ENCODE measurements at regions not wholly inside any gene's neighbourhood (a gene's known extent, or its start where the extent isn't known, plus 50 kb on each side); places are given as distances from the start of the nearest gene placed in this dataset.
"Not testable (repeated sequence)": the region's sequence is repeated elsewhere in the genome, so short reads cannot be mapped to it uniquely, and the experiment has no call there.

GRCh38 chr1:65064981-65065380 lies 83.0 kb upstream of the AK4 start:
- DNase-seq = no peak

- DNase-seq = no peak
Measured at GRCh38 chr1:65065524-65066418, 82.2 kb upstream of the AK4 start.

GRCh38 chr1:65066419-65066765 lies 81.6 kb upstream of the AK4 start:
- DNase-seq = no peak

GRCh38 chr1:65066766-65067490 lies 81.1 kb upstream of the AK4 start:
- DNase-seq = no peak

- peak; percentile 89 for DNase-seq
Measured at GRCh38 chr1:65067491-65068201, 80.4 kb upstream of the AK4 start.

- peak; percentile 49 for DNase-seq
Measured at GRCh38 chr1:65068202-65069010, 79.6 kb upstream of the AK4 start.

GRCh38 chr1:65069011-65069565 lies 78.9 kb upstream of the AK4 start:
- DNase-seq = no peak

GRCh38 chr1:65072845-65073244 lies 75.2 kb upstream of the AK4 start:
- DNase-seq = no peak

- peak; percentile 63 for DNase-seq
Measured at GRCh38 chr1:65075123-65075976, 72.7 kb upstream of the AK4 start.

- DNase-seq = no peak
Measured at GRCh38 chr1:65077369-65077768, 70.6 kb upstream of the AK4 start.

GRCh38 chr1:65079941-65080340 lies 68.1 kb upstream of the AK4 start:
- DNase-seq = no peak

GRCh38 chr1:65082346-65083040 lies 65.5 kb upstream of the AK4 start:
- DNase-seq = no peak

- no peak for DNase-seq
Measured at GRCh38 chr1:65083263-65083896, 64.6 kb upstream of the AK4 start.

GRCh38 chr1:65084066-65084465 lies 63.9 kb upstream of the AK4 start:
- no peak for DNase-seq

GRCh38 chr1:65087519-65087918 lies 60.5 kb upstream of the AK4 start:
- DNase-seq = not testable (repeated sequence)

- DNase-seq = no peak
Measured at GRCh38 chr1:65090406-65090805, 57.6 kb upstream of the AK4 start.

GRCh38 chr1:65092691-65093090 lies 55.3 kb upstream of the AK4 start:
- no peak for DNase-seq

GRCh38 chr1:65097076-65097475 lies 50.9 kb upstream of the AK4 start:
- no peak for DNase-seq
